GM21526 (cell line): ENCODE measurements at regions not wholly inside any gene's neighbourhood (a gene's known extent, or its start where the extent isn't known, plus 50 kb on each side); places are given as distances from the start of the nearest gene placed in this dataset.
"Not testable (repeated sequence)": the region's sequence is repeated elsewhere in the genome, so short reads cannot be mapped to it uniquely, and the experiment has no call there.

Source experiments
- ATAC-seq: cut with Tn5 transposase; IDR thresholded peaks from one replicate; pipeline ENCODE4 v1.9.1; 2021; ENCODE audit warnings: moderate library complexity; ENCODE audit not compliant: unreplicated experiment, low FRiP score

DNA sequence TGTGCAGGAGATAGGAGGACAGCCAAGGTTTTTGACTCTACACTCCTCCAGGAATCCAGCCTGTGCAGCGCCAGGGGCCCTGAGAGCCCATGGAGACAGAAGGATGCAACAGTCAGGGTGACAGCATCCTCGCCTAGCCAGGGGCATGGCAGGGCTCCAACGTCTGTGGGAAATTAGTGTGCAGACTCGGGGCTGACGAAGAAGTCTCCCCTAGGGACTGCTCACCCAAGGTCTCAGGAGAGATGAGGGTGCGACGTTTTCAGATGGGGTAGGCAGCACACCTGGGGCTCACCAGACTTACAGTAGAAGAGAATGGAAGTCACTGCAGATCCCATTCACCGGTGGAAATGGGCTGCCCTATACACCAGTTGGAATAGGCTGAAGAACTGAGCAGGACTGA lies 241.7 kb downstream of the SETD4 start:
- no peak for ATAC-seq

DNA sequence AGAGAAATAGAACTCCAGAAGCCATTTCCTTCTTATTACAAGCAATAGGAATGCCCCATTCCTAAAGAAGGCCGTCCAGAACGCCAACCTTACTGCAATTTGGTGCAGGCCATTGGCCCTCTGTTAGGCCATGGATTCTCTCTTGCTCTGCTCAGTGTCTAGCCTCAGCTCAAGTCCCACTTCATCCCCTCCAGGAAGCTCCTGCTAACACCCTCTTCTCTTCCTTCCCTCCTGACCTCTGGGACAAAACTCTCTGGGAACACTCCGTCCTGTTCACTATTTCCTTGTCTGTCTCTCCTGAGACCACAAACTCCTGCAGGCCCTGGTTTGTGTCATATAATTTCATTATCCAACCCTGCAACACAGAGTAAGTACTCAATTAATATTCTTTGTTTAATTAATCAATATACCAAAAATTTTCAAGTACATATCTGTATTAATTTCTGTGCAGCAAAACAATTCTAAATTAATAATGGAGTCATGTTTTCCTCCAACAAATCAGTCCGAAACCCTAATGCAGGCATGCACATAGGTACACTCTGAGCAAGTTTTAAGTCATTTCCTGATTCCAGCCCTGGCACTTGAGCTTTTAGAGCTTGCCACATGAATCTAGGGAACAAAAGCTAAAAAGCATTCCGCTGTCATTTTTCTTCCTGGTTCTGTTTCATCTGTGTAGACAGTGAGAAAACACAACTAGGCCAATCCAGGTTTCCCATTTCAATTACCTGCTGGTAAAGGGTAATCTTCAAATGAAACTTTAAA lies 245.3 kb downstream of the SETD4 start:
- no peak for ATAC-seq

DNA sequence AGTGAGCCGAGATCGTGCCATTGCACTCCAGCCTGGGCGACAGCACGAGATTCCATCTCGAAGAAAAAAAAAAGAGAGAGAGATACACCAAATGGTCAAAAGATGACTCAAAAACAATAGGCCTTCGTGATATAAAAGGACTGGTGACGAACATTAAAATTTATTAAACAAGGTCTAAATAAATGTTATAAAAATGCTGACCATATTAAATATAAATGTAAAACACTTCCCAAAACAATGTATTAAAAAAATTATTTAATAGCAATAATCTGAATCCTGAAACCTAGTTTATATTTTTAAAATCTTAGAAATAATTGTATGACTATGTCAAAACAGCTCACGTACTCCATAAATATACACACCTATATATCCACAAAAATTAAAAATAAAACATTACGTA lies 247.6 kb downstream of the SETD4 start:
- no peak for ATAC-seq

DNA sequence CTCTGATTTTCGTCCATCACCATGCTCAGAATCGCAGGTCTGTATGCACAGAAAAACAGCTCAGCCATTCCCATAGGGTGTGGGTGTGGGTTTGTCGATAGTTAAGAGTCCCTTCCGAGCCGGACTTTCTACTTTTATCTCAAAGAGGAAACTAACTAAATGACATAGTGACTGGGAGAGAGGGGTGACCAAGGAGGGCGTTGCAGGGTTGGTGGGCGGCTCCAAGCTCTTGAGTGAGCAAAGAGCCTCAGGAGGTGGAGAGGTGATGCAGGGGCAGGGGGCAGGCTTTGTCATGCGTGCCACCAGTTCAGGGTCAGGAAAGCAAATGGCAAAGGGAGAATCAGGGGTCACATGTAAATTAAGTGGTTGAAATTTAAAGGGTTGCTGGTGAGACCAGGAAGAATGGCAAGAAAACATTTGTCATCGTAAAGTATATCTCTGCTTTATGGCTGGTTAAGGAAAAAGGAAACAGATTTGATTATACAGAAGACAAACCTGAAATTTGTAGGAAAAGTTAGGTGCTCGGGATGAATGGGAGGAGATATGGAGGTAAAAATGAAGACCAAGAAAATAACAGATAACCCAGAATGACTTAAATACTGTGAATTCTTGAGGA lies 249.0 kb downstream of the SETD4 start:
- no peak for ATAC-seq

DNA sequence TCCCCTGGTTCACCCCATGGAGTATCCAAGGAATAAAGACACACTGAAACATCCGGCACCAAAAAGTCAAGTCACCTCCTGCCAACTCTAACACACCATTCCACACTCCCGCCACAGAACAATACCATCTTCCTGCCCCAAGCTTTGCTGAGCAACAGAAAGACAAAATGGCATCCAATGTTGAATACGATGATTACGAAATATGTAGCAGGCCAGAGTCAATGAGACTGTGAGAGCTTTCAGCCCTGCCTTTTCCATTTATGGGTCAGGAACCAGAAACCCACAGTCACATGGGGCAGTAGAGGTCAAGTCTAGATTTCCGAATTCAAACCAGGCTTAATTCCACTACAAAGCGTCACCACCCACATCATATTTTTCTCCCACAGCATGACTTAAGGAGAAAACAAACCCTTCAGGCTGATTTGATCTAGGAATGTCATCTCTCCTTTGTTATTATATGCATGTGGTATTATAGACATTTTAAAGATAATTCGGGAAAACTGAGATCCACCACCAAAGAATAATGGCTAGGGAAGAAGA lies 249.8 kb downstream of the SETD4 start:
- ATAC-seq: no peak

DNA sequence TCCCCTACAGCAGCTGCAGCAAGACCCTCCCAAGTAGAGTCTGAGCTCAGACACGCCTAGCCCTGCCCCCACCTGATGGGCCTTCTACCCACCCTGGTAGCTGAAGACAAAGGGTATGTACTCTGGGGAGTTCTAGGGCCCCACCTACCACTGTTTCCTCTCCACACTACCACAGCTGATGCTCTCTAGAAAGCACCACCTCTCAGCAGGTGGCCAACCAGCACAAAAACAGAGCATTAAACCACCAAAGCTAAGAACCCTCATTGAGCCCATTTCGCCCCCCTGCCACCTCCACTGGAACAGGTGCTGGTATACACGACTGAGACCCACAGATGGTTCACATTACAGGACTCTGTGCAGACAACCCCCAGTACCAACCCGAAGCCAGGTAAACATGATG lies 258.9 kb downstream of the SETD4 start:
- no peak for ATAC-seq

DNA sequence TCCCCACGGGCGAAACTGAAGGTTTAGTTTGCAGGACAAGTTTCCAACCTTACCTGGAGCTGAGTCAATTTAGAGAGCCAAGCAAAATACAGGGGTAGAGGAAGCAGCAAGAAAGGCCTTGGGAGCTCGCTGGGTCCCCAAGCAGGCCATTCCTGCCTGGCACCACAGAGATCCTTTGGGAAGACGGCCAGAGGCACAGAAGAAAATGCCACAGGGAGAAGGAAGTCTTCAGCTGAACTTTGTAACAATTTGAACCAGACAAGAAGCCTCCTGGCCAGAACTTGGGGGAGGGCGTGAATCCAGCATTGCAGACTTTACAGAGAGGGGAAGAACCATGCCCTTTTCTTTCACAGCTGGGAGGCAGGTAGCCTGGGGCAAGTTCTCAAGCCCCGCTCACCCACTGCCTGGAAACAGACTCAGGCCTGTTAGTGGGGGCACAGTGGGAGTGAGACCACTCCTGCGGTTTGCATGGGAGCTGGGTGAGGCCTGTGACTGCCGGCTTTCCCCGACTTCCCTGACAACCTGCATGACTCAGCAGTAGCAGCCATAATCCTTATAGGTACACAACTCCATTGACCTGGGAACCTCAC lies 259.4 kb downstream of the SETD4 start:
- ATAC-seq: not testable (repeated sequence)

DNA sequence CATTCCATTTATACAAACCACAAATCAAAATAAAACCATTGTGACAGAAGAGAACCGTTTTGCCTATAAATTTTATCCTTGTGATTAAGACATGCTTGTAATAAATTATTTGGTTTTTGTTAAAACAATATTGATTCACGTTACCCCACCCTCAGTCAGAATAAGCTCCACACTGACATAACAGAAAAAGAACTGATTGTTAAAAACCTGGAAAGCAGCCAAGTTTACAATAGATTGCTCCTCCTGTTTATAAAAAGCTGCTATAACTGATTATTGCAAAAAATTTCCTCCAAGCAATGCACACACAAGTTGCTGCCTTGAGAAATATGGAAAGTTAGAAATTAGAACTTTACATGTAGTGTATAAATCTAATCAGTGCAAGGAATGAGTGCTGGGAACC lies 263.5 kb downstream of the SETD4 start:
- ATAC-seq: no peak

DNA sequence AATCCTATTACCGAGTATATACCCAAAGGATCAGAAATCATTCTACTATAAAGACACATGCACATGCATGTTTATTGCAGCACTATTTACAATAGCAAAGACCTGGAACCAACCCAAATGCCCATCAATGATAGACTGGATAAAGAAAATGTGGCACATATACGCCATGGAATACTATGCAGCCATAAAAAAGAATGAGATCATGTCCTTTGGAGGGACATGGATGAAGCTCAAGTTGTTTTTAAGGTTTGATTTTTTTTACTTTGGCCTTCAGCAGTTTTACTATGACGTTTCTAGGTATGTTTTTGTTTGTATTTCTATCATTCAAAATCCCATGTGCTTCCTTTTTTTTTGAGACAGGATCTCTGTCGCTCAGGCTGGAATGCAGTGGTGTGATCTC lies 265.8 kb downstream of the SETD4 start:
- ATAC-seq: not testable (repeated sequence)

DNA sequence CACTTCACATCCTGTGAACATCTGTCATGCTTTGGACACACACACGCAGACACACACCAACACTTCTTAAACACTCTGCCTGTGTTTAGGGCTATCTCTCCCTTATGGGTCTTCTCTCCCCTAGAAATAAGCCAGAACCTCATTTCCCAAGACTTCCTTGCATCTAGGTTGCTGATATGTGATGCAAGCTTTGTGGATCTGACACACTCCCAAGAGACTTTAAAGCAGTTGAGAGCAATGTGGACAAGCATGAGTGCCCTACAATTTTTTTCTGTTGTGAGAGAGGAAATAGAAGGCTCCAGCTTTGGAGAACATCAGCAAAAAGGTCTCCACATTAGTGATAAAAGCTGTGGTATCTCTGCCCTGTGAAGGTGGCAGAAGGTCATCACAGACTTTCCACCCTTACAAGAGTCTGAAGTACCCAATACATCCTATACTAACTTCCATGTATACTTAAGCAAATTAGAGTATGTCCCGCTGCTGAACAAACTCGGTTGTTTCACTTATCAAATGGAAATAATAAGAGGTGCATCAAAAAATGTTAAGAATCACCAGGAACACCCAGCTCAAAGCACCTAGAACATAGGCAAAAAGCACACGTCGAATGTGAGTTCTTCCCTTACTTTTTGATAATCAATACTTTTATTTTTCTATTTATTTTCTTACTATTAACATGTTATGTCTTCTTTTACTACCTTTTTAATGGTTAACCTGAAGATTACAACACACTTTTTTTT lies 267.6 kb downstream of the SETD4 start:
- no peak for ATAC-seq

DNA sequence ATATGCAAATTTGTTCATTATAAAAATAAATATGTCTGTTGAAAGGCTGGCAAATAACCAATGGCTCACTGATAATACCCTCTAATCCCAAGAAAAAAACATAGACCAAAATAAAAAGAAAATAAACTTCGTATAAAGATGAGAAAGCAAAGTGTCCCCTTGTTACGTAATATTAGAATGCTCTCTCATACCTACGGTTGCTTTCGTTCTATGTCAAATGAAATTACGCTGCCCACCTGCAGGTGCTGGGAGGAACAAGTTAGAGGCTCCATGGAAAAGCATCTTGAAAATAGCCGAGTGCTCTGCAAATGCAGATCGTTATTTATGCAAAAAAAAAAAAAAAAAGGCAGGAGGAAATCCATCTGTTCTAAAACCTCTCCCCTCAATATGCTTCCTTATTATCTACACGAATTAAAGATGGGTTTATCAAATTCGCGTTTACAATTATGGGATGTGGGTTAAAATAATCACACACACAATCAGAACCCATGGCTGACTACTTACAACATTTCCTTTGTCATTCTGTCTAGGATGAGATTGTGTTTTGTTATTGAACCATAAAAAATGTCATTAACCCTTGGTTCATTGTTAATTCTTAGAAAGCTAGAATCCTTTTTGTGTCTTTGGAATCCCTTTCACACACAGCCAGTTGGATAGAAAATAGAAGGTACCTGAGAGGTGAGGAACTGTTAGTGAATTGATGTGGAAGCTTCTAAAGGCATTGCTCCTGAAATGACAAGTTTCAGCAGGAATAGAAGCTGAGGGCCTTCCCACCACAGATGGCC lies 268.6 kb downstream of the SETD4 start:
- no peak for ATAC-seq

DNA sequence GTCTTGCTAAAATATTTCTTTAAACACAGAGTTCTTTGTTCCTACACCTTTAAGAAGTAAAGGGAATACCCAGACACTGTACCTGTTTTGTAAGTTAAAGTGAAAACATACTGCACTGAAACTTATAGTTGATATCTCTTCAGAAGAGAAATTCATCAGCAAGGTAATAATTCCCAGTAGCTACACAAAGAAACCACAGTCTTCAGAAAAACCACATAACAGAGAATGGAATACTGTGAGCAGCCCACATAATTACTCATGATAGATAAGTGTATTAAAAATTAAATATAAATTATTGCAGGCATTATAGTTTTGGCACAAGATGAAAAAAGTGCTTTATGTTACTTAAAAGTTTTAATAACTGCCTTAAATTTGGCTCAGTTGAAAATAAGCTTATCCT lies 276.6 kb downstream of the SETD4 start:
- no peak for ATAC-seq

DNA sequence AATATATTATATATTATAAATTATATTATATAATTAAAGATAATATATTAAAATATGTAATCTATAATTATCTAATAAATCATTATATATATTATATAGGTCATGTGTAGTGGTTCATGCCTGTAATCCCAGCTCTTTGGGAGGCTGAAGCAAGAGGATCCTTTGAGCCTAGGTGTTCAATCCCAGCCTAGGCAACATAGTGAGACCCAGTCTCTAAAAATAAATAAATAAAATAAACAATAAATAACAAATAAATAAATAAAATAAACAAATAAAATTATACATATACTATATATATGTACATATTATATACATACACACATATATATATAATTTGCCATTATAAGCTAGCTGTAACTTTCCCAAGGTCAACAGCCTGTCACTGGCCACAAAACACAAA lies 277.7 kb downstream of the SETD4 start:
- ATAC-seq: no peak

DNA sequence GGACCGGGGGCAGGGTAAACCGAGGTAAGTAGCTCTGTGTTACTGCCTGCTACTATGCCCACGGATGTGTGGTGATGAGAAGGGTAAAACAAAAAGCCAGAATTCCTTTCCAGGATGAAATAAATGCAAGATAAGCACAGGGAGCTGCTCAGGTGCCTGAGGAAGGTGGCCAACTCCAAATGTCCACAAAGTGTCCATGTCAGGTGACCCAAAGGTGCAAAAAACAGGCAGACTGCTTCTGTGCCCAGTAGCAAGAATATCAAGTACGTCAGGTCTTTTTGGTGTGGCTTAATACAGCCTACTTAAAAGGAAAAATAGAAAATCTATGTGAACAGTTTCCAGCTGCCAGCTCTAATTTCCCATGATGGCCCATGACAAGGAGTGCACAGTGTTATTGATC lies 279.3 kb downstream of the SETD4 start:
- ATAC-seq: no peak

DNA sequence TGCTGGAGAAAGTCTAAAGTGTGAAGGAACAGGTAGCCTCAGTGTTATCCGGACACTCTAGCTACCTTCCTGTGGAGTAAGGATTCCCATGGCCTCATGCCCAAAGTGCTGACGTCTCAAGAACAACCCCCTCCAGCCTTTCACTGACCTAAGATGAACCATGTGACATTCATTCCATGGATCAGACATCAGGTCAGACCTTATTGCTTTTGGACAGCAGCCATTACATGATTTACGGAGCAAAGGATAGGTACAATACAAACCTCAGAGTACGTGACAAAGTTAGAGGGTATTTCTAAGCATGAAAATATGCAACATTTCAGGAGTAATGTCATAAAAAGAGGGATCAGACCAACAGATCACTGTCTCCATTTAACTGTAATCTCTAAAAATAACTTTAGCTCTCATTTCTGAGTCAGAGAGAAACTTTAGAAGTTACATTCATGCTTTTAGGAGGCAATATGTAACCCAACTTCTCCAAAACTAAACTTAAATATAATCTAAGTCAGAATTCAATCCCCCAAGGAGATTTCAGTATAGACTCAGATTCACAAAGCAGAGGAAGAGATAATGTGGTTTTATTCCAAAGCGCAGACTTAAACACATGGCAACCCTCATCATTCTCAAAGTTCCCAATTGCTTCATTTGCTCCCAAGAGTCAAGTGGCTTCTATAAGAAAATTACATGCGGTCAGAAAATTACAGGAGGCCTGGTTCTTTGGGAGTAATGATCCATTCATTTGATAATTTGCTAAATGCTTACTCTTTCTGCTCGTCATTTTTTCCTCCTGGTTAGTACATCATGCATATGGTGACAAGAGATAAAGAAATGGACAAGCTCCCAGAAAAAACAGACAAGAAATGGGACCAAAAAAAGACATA lies 280.4 kb downstream of the SETD4 start:
- no peak for ATAC-seq

DNA sequence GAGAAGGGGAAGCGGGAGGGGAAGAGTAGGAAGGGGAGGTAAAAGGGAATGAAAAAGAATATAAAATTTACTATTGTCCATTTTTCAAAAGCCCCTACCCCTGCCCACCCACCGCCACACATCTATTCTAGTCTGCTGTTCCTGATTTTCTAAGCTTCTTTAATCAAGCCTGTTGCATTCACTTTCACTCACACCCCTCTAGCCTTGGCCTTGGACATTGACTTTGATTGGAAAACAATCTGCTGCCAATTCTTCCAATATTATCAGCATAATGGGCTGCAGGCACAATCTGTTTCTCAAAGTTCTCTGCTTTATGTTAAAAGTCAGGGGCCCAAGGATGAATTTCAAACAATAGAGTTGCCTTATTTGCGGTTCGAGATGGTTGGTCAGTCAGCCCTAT lies 281.2 kb downstream of the SETD4 start:
- ATAC-seq: no peak

DNA sequence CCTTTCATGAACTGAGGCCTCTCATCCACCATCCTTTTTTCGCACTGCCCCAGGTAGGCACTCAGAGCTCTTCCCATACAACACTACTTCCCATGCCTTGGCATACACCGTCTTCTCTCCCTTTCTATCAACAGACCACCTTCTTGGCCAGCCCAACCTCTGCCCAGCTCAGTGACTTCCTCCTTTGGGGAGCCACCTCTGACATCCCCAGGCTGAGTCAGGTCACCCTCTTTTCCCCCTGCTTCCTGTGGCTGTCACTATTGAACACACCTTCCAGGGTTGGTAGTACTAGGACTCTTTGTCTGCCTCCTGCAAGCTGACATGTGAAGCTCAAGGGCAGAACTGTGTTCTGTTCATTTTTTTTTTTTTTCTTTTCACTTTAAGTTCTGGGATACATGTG lies 283.2 kb downstream of the SETD4 start:
- no peak for ATAC-seq

DNA sequence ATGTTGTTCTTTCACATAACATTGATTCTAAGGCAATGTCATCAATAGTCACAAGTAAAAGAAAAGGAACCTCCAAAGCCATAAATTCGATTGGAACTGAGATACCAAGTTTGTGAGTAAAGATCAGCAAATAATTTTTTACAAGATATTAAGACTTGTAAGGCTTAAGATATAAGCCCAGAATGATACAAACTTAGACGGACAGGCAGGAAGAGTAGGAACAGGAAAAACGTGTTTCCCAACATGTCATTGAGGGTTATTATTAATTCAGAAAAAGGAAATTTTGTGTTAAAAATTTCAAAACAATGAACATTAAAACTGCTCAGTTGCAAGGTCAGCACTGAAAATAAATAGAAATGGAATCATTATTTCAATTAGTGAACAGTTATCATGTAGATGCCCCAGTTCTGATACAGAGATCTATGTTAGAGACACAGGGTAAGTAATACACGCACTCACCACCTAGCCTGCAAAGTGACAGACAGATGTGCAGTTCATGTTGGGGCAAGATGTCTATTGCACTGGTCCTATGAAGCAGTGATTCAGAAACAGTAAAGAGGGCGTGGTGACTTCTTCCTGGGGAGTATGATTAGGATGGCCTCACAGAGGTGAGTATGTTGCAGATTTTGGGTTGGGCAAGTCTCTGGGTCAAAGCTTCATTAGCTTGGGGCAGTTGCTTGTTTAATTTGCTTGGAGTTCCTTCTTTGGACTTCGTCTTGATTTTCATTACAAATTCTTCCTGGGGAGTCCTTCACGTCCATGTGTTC lies 284.4 kb downstream of the SETD4 start:
- no peak for ATAC-seq
